Ammon's horn (tissue), 1 donor: ENCODE measurements at regions not wholly inside any gene's neighbourhood (a gene's known extent, or its start where the extent isn't known, plus 50 kb on each side); places are given as distances from the start of the nearest gene placed in this dataset.
"Not testable (repeated sequence)": the region's sequence is repeated elsewhere in the genome, so short reads cannot be mapped to it uniquely, and the experiment has no call there.

Source experiments
- DNase-seq: peaks from one replicate; pipeline ENCODE4 v3.0.0-alpha.2; 2016; ENCODE audit warnings: low spot score

DNA sequence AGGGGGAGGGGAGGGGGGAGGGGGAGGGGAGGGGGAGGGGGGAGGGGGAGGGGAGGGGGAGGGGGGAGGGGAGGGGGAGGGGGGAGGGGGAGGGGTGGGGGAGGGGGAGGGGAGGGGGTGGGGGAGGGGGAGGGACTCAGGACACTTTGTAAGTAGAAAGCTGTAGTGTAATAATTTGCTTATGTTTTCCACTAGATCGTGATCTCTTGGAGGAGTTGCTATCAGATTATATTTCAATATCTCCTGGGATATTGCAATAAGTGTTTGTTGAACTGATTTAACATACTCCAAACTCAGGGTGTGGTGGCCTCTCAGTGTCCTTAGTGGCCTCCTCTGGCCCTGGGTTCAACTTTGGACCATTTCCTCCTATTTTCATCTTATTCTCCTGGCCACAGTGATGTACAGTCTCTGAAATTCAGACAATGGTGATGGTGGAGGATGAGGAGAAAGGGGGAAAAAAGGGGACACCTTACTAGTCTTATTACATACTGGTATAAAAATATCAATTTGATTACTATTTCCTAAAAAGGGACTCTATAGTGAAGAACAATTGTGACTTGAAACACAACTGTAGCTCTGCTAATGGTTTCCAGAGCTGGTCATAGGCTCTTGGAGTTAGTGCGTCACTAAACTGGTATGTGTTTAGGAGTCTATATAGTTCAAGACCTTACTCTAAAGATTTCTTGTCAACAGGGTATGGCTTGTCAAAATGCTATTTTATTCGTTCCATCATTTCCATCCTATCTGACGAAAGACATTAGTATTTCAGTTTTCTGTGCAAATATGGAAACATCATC is 89.6 kb downstream of the DDX1 start:
- no peak for DNase-seq

GRCh38 chr2:15682354-15682753 is 90.7 kb downstream of the DDX1 start:
- DNase-seq: no peak

GRCh38 chr2:15684161-15685039 is 92.7 kb downstream of the DDX1 start:
- DNase-seq: no peak

DNA sequence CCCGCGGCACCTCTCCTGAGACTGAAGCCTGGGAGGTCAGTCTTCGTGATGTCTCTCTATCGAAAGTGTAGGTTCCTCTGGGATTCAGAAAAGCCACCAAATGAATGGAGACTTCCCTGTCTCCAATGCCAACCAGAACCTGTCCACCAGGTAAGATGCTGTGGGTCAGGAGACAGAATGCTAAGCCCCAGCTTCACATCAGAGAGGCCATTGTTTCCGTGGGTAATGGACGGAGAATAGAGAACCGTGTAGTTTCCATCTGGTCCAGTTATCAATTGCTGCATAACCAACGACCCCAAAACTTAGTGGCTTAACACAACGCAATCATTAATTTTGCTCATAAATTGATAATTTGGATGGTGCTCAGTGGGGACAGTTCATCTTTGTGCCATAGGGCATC is 93.5 kb downstream of the DDX1 start:
- DNase-seq: no peak

GRCh38 chr2:15686643-15687042 is 95.0 kb downstream of the DDX1 start:
- no peak for DNase-seq

DNA sequence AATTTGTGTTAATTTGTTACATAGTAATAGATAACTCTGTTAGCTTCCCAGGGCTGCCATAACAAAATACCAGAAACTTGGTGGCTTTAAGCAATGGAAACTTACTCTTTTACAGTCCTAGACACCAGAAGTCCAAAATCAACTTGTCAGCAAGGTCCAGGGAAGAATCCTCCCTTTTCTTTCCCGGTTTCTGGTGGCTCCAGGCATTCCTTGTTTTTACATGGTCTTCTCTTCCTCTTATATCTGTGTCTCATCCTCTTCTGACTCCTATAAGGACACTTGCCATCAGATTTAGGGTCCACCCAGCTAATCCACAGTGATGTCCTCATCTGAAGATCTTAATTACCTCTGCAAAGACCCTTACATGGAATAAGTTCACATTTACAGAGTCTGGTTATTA is 95.6 kb downstream of the DDX1 start:
- no peak for DNase-seq

- DNase-seq: no peak
Measured at GRCh38 chr2:15687720-15688119, 96.1 kb downstream of the DDX1 start.

DNA sequence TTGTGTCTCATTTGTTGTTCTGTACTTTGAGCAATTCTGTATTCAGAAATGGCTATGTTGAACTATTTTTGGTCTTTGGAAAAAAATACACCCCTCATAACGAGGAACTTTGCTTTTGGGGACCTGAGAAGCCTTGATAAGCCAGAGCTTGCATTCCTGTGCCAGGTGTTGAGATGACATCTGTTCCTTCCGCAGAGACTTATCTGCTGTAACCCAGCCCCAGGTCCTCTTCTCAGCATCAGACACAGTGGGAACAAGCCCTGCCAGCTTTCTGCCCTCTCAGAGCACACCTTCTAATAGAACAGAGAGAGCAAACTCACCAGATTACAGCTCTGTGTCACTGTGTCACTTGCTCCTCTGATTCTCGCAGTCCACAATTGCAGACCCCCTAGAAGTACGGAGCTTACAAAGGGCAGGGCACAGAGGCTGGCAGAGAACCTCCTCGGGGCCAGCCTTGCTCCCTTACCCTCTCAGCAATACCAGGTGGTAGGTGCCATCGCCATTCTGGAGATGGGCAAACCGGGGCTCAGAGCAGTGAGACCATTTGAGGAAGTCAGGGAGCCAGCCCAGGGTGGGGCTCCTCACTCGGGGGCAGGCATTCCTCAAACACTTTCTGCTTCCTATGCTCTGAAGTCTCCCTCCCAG is 97.4 kb downstream of the DDX1 start:
- DNase-seq: no peak

GRCh38 chr2:15689654-15690053 is 98.0 kb downstream of the DDX1 start:
- DNase-seq: no peak

- no peak for DNase-seq
Measured at GRCh38 chr2:15691586-15692310, 100.1 kb downstream of the DDX1 start.

- no peak for DNase-seq
Measured at GRCh38 chr2:15692551-15693377, 101.1 kb downstream of the DDX1 start.

DNA sequence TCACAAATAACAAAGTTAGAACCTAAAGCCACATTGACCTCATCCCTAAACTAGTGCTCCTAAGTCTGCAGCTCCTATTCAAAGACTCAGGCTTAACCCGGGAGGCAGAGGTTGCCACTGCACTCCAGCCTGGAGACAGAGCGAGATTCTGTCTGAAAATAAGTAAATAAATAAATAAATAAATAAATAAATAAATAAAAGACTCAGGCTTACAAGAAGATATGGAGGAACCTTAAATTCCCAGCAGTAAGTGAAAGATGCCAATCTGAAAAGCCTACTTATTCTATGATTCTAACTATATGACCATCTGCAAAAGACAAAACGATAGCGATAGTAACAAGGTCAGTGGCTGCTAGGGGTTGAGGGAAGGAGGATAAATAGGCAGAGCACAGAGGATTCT is 101.7 kb downstream of the DDX1 start:
- DNase-seq: no peak

DNA sequence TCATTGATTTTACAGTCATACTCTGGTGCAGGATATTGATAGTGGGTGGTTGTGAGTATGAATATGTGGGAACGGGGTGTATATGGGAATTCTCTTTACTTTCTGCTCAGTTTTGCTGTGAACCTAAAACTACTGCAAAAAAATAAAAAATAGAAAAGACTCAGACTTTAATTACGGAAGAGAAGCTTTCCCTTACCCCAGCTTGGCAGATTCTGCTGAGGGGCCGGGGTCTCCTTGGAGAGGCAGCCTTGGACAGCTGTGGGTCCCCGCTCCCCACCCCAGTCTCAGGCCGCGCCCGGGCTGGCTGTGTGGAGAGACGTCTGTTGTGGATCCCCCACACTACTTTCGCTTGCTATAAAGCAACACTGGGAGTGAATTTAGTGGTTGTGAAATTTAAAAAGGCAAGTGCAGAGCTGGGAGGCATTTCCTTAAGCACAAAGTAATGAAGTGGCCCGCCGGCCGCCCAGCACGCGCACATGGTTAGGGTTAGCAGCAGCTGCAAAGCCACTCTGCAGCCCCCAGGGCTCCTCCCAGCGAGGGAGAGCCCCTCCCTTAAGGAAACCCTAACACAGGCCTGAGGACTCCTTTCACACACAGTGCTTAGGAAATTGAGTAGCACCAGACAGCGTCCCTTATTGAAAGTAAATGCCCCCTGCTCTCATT is 102.4 kb downstream of the DDX1 start:
- no peak for DNase-seq

DNA sequence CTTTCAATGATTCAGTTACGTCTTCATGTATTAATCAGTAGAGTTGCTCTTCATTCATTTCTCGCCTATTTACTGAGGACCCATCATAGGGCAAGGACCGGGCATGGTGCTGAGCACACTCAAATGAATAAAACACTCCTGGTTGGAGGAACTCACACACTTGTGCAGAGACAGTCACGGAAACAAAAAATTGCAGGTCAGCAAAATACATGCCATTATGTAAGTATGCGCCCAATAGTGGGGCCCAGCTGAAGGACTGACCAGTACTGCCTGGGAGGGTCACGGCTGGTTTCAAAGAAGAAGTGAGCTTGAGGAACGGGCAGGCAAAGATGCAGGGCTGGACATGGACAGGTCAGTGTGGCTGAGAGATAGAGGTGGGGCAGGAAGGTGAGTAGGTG is 102.9 kb downstream of the DDX1 start:
- DNase-seq: no peak

GRCh38 chr2:15695582-15696330 is 104.1 kb downstream of the DDX1 start:
- DNase-seq: no peak

- not testable (repeated sequence) for DNase-seq
Measured at GRCh38 chr2:15696606-15697170, 105.0 kb downstream of the DDX1 start.

DNA sequence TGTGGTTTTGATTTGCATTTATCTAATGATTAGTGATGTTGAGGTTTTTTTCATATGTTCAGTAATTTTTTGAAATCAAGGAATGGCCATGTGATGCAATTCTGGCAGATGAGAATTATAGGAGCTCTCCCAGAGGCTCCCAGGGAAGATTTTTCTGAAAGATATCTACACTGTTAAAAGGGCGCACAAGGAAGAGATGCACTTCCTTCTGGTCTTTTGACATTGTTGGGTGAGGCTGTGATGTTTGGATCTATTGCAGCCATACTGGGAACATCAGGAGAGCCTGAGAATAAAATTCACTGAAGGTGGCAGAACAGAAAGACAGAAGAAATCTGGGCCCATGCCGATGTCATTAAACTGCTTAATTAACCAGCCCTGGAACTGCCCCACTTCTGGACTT is 108.5 kb downstream of the DDX1 start:
- DNase-seq: no peak

- DNase-seq: no peak
Measured at GRCh38 chr2:15700599-15701340, 109.1 kb downstream of the DDX1 start.
